ENCODE measurements at regions not wholly inside any gene's neighbourhood (a gene's known extent, or its start where the extent isn't known, plus 50 kb on each side); places are given as distances from the start of the nearest gene placed in this dataset.

DNA sequence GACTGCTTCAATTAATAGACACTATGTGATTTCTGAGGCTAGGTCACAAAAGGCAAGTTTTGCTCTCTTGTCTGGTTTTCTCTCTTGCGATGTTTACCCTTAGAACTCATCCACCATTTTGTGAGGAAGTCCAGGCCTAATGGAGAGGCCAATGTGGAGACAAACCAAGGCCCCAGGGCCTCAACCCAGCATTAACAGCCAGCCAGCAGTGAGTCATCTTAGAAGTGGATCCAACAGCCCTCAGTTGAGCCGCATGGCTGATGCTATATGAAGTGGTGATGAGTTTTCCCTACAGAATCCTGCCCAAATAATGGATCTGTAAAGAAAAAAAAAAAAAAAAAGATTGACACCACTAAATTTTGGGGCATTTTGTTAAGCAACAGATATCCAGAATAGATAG is 95.1 kb downstream of the DNTTIP2 start:
- TF ChIP-seq, protein P1, sequence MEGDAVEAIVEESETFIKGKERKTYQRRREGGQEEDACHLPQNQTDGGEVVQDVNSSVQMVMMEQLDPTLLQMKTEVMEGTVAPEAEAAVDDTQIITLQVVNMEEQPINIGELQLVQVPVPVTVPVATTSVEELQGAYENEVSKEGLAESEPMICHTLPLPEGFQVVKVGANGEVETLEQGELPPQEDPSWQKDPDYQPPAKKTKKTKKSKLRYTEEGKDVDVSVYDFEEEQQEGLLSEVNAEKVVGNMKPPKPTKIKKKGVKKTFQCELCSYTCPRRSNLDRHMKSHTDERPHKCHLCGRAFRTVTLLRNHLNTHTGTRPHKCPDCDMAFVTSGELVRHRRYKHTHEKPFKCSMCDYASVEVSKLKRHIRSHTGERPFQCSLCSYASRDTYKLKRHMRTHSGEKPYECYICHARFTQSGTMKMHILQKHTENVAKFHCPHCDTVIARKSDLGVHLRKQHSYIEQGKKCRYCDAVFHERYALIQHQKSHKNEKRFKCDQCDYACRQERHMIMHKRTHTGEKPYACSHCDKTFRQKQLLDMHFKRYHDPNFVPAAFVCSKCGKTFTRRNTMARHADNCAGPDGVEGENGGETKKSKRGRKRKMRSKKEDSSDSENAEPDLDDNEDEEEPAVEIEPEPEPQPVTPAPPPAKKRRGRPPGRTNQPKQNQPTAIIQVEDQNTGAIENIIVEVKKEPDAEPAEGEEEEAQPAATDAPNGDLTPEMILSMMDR (IDR thresholded peaks at IDR 0.05; ENCODE audit: poor library complexity), result no peak
- TF ChIP-seq EZH2 (IDR thresholded peaks at IDR 0.05; ENCODE audit: borderline replicate concordance) (no peak), EZH2phosphoT487 (IDR thresholded peaks at IDR 0.05; ENCODE audit: low read depth, severe bottlenecking, unreplicated experiment) (no peak)

Data from hepatocyte (in vitro differentiated cells).